K562 (cell line): ENCODE measurements at regions not wholly inside any gene's neighbourhood (a gene's known extent, or its start where the extent isn't known, plus 50 kb on each side); places are given as distances from the start of the nearest gene placed in this dataset.

Experiments used
- ATAC-seq: fragments of 200-7000 bp; cut with Tn5 transposase; 3 replicates; pipeline ENCODE4 v1.9.1; 2020; ENCODE audit warnings: moderate library complexity
- BruUV-seq: library from RNA; stranded (reverse); fragments of 400-500 nt; replicated peaks from 2 replicates; lab custom pipeline; 2021; lab: Mats Ljungman, UMichigan
- CTCF ChIA-PET: fragments of 300-600 bp; formaldehyde crosslinking; extraction: SDS; loops from one replicate; lab custom pipeline; 2021; ENCODE audit warnings: low intra/inter-chr PET ratio; lab: Yijun Ruan, JAX
- POLR2A ChIA-PET: fragments of 300-600, 350-650 bp; sonication (Branson Sonifier 250); formaldehyde crosslinking; extraction: SDS; loops from one replicate; lab custom pipeline; 2021; ENCODE audit warnings: antibody characterized with exemption, inconsistent platforms; lab: Yijun Ruan, JAX
- DNase-seq, 4 experiments: peaks; one replicate each; pipeline versions ENCODE4 v3.0.0 to v3.0.0-alpha.2; 2011 to 2018; ENCODE audit warnings: low spot score in 3 of 4, mixed read lengths in 3 of 4; ENCODE audit errors: extremely low read depth in 1 of 4
- FAIRE-seq: peaks from 2 replicates; lab custom pipeline; 2011; peaks lifted over from hg19 to GRCh38; lab: Jason Lieb, UNC
- H2AFZ ChIP-seq: 2 replicates; pipeline ENCODE4 v1.6.0; 2011; ENCODE audit warnings: low read depth, low read length, control low read depth, inconsistent platforms
- H3K27ac ChIP-seq: fragments of 200-600 bp; 3 replicates; pipeline ENCODE4 v1.8.0; 2011; ENCODE audit warnings: low read depth, mild to moderate bottlenecking, control low read depth, inconsistent platforms, low read length, moderate library complexity, mixed read lengths; ENCODE audit errors: extremely low read depth
- H3K27me3 ChIP-seq, 2 experiments: fragments of 300-600 bp in 1 of 2; 2 replicates in 1 of 2; 3 replicates in 1 of 2; pipeline versions ENCODE4 v1.6.0 to v1.8.0; 2011; ENCODE audit warnings: inconsistent platforms in 2 of 2, low read length in 2 of 2, mild to moderate bottlenecking in 1 of 2, mixed read lengths in 1 of 2, moderate library complexity in 1 of 2; ENCODE audit not compliant: control insufficient read depth in 2 of 2, insufficient read depth in 2 of 2
- H3K36me3 ChIP-seq: fragments of 300-600 bp; 3 replicates; pipeline ENCODE4 v1.8.0; 2011; ENCODE audit warnings: mild to moderate bottlenecking, low read length, inconsistent platforms; ENCODE audit not compliant: control insufficient read depth, insufficient read depth
- H3K4me1 ChIP-seq, 2 experiments: fragments of 200-600 bp in 1 of 2; replicated peaks in 1 of 2; 2 replicates in 1 of 2; 3 replicates in 1 of 2; pipeline versions ENCODE4 v1.5.1 to v1.8.0; 2011; ENCODE audit warnings: inconsistent platforms in 2 of 2, low read length in 2 of 2, mild to moderate bottlenecking in 1 of 2, mixed read lengths in 1 of 2, moderate library complexity in 1 of 2; ENCODE audit not compliant: control insufficient read depth in 2 of 2, insufficient read depth in 2 of 2
- H3K4me2 ChIP-seq: 2 replicates; pipeline ENCODE4 v1.6.1; 2011; ENCODE audit warnings: low read length, control low read depth, inconsistent platforms, mixed read lengths; ENCODE audit not compliant: insufficient read depth
- H3K4me3 ChIP-seq: fragments of 200-600 bp; sonication (generic), shearing (Covaris generic); 2 replicates; pipeline ENCODE4 v1.5.1; 2016; ENCODE audit warnings: control low read depth, inconsistent platforms
- H3K79me2 ChIP-seq: fragments of 200-600 bp; 3 replicates; pipeline ENCODE4 v1.8.0; 2011; ENCODE audit warnings: low read length, inconsistent platforms; ENCODE audit not compliant: control insufficient read depth, insufficient read depth
- H3K9ac ChIP-seq, 2 experiments: 2 replicates each; pipeline versions ENCODE4 v1.6.0 to v1.6.1; 2011; ENCODE audit warnings: low read depth in 2 of 2, low read length in 2 of 2, control low read depth in 1 of 2, inconsistent platforms in 1 of 2, mild to moderate bottlenecking in 1 of 2, mixed read lengths in 1 of 2; ENCODE audit not compliant: insufficient read depth in 1 of 2
- H3K9me1 ChIP-seq: one replicate; pipeline ENCODE4 v1.6.0; 2011; ENCODE audit warnings: inconsistent platforms, mild to moderate bottlenecking, low read length, moderate library complexity; ENCODE audit not compliant: control insufficient read depth, insufficient read depth
- H3K9me3 ChIP-seq: replicated peaks from 2 replicates; pipeline ENCODE4 v1.5.1; 2011; ENCODE audit warnings: low read depth, low read length, inconsistent platforms; ENCODE audit not compliant: control insufficient read depth, insufficient read depth
- H4K20me1 ChIP-seq: replicated peaks from 2 replicates; pipeline ENCODE4 v1.6.1; 2011; ENCODE audit warnings: low read length, inconsistent platforms, mixed read lengths; ENCODE audit not compliant: control insufficient read depth, insufficient read depth
- ATF1 ChIP-seq, 2 experiments: fragments of 450-650 bp in 1 of 2; IDR thresholded peaks; 2 replicates each; pipeline ENCODE4 v1.6.1; 2016; ENCODE audit warnings: missing compliant biosample characterization in 1 of 2, missing genetic modification characterization in 1 of 2
- ETV1 ChIP-seq: fragments of 450-650 bp; conservative IDR thresholded peaks from 2 replicates; pipeline ENCODE4 v1.6.1; 2016; ENCODE audit warnings: missing genetic modification characterization, control low read depth, low read depth, missing compliant biosample characterization
- HMBOX1 ChIP-seq: sonication (generic); IDR thresholded peaks from 2 replicates; pipeline ENCODE4 v1.6.1; 2016
- HNRNPLL ChIP-seq: fragments of 200-400 bp; formaldehyde crosslinking; IDR thresholded peaks from 2 replicates; pipeline ENCODE4 v1.6.1; 2017; ENCODE audit warnings: low read length, low read depth, mild to moderate bottlenecking; ENCODE audit not compliant: poor library complexity, severe bottlenecking
- IRF9 ChIP-seq: fragments of 450-650 bp; IDR thresholded peaks from 2 replicates; pipeline ENCODE4 v1.6.1; 2016; ENCODE audit warnings: missing biosample characterization, missing genetic modification characterization
- NFIC ChIP-seq: fragments of 450-650 bp; IDR thresholded peaks from 2 replicates; pipeline ENCODE4 v1.6.1; 2017; ENCODE audit warnings: mild to moderate bottlenecking, inconsistent platforms
- TAF15 ChIP-seq: fragments of 200-400 bp; formaldehyde crosslinking; IDR thresholded peaks from 2 replicates; pipeline ENCODE4 v1.6.1; 2017; ENCODE audit warnings: mild to moderate bottlenecking, low read depth, low read length, moderate library complexity
- ZNF655 ChIP-seq: fragments of 250-450 bp; sonication (Bioruptor Pico); IDR thresholded peaks from 2 replicates; pipeline ENCODE4 v1.5.0; 2021
- WGBS: fragments of 100-300 bp; shearing (Covaris generic); methylation state at CpG from one replicate; pipeline ENCODE4 v1.1.6; 2016; ENCODE audit warnings: low coverage, mixed read lengths; ENCODE audit not compliant: insufficient coverage; ENCODE audit errors: missing lambda C conversion rate; 5-methylcytosine and 5-hydroxymethylcytosine counted together
- in situ Hi-C: fragments of 300-500 bp; cut with MboI; formaldehyde crosslinking; loops from 4 replicates; pipeline ENCODE4 v1.15.0; 2018; ENCODE audit warnings: inconsistent platforms, mixed read lengths
- intact Hi-C: fragments of 100-400 bp; cut with micrococcal nuclease; formaldehyde crosslinking; loops from 2 replicates; pipeline ENCODE4 v1.14.2; 2022
- TF ChIP-seq, protein P1 (sequence below): fragments of 250-450 bp; sonication (Bioruptor Pico); IDR thresholded peaks from 2 replicates; pipeline ENCODE4 v1.4.0; 2020; ENCODE audit warnings: mild to moderate bottlenecking
- TF ChIP-seq, protein P2 (sequence below): fragments of 250-450 bp; sonication (Bioruptor Pico); IDR thresholded peaks from 2 replicates; pipeline ENCODE4 v1.9.0; 2021; ENCODE audit warnings: mild to moderate bottlenecking
- TF ChIP-seq, protein P3 (sequence below), 3 experiments: fragments of 200-800 bp in 1 of 3; sonication (Bioruptor generic) in 1 of 3; sonication (generic) in 1 of 3; formaldehyde crosslinking in 1 of 3; IDR thresholded peaks; 2 replicates each; pipeline versions ENCODE4 v1.6.1 to v1.8.0; 2016 to 2022; ENCODE audit warnings: mild to moderate bottlenecking in 2 of 3, missing compliant biosample characterization in 2 of 3, missing genetic modification characterization in 2 of 3, missing genetic modification reagents in 1 of 3
- TF ChIP-seq, protein P4 (sequence below): sonication (generic); formaldehyde crosslinking; IDR thresholded peaks from 2 replicates; pipeline ENCODE4 v1.8.1; 2023; ENCODE audit warnings: mild to moderate bottlenecking, missing genetic modification reagents, moderate library complexity

DNA sequence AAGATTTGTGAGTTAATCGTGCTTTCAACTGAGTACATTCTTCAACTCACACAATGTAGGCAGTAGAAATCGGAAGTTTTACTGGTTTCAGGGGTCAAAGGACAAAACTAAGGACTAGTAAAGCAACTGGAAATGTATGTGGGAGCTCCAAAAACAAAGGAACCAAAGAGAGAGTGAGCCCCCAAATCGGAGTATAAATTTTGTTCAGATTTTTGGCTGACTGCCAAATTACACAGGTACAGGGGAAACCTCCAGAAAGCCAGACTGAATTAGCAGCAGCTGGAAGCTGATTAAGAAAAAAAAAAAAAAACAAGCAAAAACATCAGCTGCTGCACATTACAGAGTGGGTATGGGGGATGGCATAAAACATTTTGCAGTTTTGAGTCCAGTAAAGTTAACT lies 75.2 kb upstream of the GNAZ start:
- H3K27ac ChIP-seq = no peak overlapping the region
- 1% methylated on average over 3 of the region's 3 CpGs for WGBS
- FAIRE-seq (no peak), DNase-seq (peak in 3 of 4 experiments; percentile 67 to 72 (median 71)), ATAC-seq (no peak)
- no peak overlapping the region for H2AFZ ChIP-seq
- no peaks in the 10 kb centered on the region for H3K79me2 ChIP-seq
- H3K4me3 ChIP-seq = no peak overlapping the region
- BruUV-seq = no TSS peak
- in situ Hi-C loops = no loop called here
- H3K9me1 ChIP-seq = no peaks in the 10 kb centered on the region
- H3K36me3 ChIP-seq = no peaks in the 10 kb centered on the region
- no peaks in the 10 kb centered on the region for H3K4me1 ChIP-seq
- intact Hi-C loops = loop anchor here (2.0 kb wide), 1 partner anchor 20 kb away; no protein-coding TSS in a partner anchor
- no peak overlapping the region for H3K9ac ChIP-seq
- H3K27me3 ChIP-seq = peaks cover 0 to 5% of the 10 kb centered on the region in 2 experiments; a peak in 1 of 5 replicates
- peaks cover 11% of the 10 kb centered on the region for H3K9me3 ChIP-seq
- no peak overlapping the region for H3K4me2 ChIP-seq
- POLR2A ChIA-PET = interaction anchor here (0.7 to 1.9 kb wide), 4 partner anchors 11 to 140 kb away, joined by 3 to 5 read pairs (median 4); no protein-coding TSS in a partner anchor
- H4K20me1 ChIP-seq = no peaks in the 10 kb centered on the region
- CTCF ChIA-PET = interaction anchor here (1.0 kb wide), 1 partner anchor 9 kb away, joined by 5 read pairs; no protein-coding TSS in a partner anchor
- TF ChIP-seq ETV1 (tag) (0 out of 2 replicates have a peak, but pooled peaks have one; percentile 1), HNRNPLL (no peak), ATF1 (CRISPR knock-in tag; IDR thresholded peaks at IDR 0.05) (0 out of 2 replicates have a peak, but pooled peaks have one; percentile 16), ATF1 (tag; IDR thresholded peaks at IDR 0.05) (no peak), ZNF655 (CRISPR knock-in tag) (0 out of 2 replicates have a peak, but pooled peaks have one; percentile 27), NFIC (peak; percentile 100), HMBOX1 (0 out of 2 replicates have a peak, but pooled peaks have one; percentile 22), IRF9 (tag) (no peak), TAF15 (no peak)
- TF ChIP-seq, protein P1, sequence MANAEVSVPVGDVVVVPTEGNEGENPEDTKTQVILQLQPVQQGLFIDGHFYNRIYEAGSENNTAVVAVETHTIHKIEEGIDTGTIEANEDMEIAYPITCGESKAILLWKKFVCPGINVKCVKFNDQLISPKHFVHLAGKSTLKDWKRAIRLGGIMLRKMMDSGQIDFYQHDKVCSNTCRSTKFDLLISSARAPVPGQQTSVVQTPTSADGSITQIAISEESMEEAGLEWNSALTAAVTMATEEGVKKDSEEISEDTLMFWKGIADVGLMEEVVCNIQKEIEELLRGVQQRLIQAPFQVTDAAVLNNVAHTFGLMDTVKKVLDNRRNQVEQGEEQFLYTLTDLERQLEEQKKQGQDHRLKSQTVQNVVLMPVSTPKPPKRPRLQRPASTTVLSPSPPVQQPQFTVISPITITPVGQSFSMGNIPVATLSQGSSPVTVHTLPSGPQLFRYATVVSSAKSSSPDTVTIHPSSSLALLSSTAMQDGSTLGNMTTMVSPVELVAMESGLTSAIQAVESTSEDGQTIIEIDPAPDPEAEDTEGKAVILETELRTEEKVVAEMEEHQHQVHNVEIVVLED = no peak
- TF ChIP-seq, protein P2, sequence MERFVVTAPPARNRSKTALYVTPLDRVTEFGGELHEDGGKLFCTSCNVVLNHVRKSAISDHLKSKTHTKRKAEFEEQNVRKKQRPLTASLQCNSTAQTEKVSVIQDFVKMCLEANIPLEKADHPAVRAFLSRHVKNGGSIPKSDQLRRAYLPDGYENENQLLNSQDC (CRISPR knock-in tag) = no peak
- TF ChIP-seq, protein P3, sequence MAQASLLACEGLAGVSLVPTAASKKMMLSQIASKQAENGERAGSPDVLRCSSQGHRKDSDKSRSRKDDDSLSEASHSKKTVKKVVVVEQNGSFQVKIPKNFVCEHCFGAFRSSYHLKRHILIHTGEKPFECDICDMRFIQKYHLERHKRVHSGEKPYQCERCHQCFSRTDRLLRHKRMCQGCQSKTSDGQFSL (CRISPR knock-in tag; IDR thresholded peaks at IDR 0.05) = no peak
- TF ChIP-seq, protein P3 (tag; IDR thresholded peaks at IDR 0.05) = 0 out of 4 replicates have a peak, but pooled peaks of 1 of the 2 experiments have one; percentile 36
- TF ChIP-seq, protein P4, sequence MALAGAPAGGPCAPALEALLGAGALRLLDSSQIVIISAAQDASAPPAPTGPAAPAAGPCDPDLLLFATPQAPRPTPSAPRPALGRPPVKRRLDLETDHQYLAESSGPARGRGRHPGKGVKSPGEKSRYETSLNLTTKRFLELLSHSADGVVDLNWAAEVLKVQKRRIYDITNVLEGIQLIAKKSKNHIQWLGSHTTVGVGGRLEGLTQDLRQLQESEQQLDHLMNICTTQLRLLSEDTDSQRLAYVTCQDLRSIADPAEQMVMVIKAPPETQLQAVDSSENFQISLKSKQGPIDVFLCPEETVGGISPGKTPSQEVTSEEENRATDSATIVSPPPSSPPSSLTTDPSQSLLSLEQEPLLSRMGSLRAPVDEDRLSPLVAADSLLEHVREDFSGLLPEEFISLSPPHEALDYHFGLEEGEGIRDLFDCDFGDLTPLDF (CRISPR knock-in tag) = peak; percentile 75
